GM21737 (cell line): ENCODE measurements at regions not wholly inside any gene's neighbourhood (a gene's known extent, or its start where the extent isn't known, plus 50 kb on each side); places are given as distances from the start of the nearest gene placed in this dataset.

Source experiments
- ATAC-seq: cut with Tn5 transposase; IDR thresholded peaks from one replicate; pipeline ENCODE4 v1.9.1; 2021; ENCODE audit warnings: mild to moderate bottlenecking, moderate library complexity; ENCODE audit not compliant: unreplicated experiment

DNA sequence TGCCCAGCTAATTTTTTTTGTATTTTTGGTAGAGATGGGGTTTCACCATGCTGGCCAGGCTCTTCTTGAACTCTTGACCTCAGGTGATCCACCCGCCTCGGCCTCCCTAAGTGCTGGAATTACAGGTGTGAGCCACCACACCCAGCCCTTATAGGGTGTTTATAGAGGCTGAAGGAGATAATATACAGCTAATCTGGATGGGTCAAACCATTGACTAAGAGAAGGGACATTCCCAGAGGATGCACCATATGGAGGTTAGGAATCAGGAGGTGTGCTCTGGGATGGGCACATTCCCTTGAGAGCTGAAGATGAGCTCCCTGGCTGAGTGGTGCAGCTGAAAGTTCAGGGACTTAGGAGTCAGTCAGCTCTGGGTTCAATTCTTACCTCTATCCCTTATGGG is 68.3 kb upstream of the SHISA3 start:
- ATAC-seq, result no peak

DNA sequence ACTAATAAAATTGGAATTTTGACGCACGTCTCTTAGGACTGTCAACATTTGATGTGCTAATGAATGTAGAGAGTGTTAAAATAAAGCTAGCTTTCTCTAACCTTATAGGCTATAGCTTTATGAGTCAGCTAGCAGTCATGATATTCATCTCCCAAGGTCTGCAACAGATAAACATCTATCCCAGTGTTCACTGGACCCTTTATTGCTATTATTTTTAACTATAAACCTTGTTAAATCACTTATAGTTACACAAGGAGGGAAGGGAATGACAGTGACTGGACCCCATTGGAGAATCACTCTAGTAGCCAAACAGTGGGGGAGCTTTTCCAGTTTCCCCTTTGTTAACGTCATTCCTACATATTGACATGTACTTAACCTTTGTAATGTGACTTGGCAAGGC is 67.9 kb upstream of the SHISA3 start:
- ATAC-seq, result no peak

DNA sequence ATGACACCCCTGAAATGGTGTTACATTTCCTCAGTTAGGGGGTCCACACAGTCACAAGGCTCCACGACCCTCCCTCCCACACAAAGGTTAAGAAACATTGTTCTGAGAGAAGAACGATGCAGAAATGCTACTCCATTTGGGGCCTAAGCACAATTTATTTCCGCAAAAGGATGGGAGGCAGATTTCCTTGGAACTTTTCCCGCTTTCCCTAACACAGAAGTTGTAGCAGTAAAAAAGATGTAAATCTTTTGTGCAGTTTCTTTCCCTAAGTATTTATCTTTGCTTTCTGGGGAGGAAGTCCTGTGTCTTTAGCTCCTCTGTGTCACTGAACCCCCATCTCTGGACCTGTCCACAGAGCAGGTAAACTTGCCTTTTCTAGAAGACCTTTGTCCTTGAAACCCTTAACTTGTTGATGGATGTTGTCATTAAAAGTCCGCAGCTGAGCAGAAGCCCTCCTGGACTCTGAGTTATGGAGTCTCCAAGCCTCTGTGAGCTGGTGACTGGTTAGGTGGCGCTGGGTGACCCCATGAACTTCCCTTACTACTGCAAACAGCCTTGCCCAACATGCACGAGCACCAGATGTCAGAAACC is 67.2 kb upstream of the SHISA3 start:
- ATAC-seq, result no peak

DNA sequence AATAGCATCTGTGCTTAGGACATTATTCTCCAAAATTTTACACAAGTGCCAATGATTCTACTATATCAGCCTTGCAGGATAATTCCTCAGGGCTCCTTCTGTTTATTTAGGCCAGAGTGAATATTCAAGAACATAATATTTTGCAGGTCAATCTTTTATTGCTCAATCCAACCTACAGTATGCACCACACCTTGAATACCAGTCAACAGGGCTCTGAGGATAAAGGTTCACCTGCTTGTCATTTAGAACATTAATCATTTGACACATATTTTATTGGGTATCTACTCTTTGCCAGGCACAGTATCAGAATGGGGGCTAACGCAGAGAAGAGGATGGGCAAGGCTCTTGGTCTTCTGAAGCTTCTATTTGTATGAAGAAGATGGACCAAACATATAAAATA is 66.2 kb upstream of the SHISA3 start:
- no peak for ATAC-seq

DNA sequence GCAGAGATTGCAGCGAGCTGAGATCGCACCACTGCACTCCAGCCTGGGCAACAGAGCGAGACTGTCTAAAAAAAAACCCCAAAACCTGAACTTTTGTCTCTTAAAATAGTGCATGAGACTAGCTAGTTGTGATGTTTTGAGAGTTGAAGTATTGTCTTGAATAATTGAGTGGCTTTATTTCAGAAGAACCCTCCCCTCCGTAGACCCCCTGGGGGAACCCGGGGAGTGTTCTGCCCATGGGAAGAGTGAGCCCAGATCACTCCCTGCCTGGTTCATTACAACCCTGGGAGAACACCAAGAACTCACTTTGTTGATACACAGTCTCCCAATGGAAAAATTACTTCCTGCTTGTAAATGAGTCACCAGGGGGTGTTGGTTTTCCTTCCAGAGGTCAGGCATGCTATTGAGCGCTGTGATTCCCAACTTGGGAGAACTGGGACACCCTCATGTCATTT is 65.3 kb upstream of the SHISA3 start:
- no peak for ATAC-seq

DNA sequence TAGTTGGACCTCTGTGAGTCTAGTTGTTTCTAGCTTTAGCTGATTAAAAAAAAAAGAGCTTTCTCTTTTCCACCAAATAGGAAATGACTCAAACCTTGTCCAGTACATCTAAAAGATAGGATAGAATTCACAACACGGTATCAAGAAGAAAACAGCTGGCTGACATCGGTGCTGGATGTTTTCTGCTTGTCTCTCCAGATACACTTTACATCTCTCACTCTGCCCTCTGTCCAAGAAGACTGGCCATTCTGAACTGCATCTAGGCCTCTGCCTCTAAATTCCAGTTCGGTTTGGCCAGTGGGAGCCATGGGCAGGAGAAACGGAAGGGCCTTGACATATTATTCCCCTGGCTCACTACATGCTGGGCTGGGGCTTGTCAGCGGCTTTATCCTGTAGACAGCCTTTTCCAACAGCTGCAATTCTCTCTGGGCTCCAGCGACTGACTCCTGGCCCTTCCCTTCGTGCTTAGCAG is 57.3 kb upstream of the SHISA3 start:
- ATAC-seq, result no peak

DNA sequence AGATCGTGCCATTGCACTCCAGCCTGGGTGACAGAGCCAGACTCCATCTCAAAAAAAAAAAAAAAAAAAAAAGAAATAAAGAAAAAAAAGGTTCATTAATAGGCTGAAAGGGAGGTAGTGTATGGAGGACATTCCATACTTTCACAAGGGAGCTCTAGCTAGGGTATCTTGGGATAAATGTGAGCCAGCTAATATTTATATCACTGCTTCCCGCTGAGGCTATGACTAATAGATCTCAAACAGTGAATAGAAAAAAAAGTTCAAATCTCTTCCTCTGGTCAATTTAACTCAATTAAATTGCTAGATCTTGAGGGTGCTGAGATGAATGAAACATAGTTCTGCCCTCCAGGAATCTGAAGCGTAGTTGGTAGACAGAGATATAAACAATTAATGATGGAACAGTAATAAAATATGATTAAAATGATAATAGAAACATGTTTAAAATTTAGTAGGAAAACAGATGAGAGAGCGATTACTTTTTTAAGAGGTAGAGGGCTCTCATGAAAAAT is 55.7 kb upstream of the SHISA3 start:
- no peak for ATAC-seq

DNA sequence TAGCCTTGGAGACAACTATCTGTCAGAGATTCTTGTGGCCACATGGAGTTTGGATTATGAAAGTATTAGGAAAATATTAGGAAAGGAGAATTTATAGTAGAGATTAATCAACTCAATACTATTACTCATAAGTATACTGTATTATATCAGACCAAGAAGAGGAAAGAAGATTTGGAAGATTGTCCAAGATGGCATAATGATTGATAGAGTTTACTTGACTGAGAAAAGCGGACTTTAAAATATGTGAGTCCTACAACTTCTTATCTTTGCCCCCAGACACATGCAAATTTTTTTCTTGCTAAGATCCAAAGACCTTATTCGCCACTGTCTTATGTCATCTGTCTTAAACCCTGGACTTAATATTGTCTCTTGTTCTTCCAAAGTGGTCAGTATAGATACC is 54.8 kb upstream of the SHISA3 start:
- no peak for ATAC-seq

DNA sequence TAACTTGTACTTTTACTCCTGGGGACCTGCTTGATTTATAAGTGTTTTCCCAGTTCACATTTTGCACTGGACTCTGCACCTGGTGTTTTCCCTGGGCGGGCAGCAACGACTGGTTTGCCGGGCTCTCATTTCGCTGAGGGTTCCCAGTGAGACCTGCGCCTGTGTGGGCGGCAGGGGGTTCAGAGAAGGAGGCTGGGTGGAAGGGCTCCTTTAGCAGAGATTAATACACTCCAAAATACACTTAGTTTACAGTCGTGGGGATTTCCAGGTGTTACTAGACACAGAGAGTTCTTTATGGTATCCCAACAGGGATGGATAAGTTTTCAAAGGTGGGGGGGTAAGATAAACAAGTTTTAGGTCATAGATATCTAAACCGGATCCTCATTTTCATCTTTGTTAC is 53.0 kb upstream of the SHISA3 start:
- ATAC-seq, result no peak

DNA sequence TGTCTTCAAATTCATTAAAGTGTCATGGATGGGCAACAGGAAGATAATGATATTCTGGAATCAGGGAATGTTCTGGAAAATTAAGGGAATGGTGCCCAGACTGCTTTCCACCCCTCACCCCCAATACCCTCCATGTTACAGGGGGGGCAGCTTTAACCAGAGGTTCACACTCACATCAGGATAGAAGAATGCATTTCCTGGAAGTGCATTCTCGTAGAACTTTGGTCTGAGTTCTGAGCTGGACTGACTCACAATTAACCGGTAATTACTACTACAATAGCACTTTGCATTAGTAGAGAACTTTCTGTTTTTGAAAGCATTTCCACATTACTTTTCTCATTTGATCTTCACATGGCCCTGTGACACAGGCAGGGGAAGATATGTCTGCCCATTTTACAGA is 52.5 kb upstream of the SHISA3 start:
- no peak for ATAC-seq

DNA sequence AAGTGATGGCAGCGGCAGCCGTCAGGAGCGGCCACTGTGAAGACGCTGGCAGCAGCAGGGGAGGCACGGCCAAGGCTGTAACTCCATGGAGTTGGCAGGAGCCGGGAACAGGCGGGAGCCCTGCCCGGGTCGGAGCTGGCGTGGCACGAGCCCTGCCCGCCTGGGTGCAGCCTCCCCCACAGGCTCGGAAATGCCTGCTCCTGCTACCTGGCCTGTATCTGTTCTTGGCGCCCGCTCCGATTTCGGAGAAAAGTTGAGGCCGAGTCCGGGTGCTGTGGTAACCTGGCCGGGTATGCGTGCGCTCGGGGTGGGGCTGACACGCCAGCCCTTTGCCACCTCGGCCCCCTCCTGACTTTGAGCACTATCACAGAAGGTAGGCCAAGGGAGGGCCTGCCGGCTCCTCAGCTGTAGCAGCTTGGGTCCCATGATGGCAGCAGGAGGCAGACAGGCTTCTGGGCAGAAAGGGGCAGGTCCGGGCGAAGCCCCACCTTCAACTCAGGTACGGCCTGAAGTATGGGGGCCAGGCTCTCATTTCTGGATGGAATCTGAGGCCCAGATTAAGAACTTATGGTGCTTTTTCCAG is 51.2 kb upstream of the SHISA3 start:
- no peak for ATAC-seq

DNA sequence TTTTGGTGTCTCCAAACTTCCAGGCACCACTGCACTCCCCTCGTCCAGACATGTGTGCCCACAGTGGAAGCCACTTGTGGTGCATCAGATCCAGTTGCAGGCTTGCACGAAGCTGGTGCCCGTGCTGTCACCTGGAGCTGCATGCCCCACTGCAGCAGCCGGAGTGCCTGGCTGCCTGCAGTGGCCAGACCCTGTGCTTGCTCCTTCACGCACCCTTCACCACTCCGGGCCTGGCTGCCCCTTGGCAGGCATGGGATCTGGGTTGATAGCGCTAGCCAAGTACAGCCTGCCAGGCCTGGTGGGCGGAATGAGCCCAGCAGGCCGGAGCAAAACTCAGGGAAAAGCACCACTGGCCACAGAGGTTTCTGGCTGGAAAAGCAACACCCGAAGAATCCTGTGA is 50.2 kb upstream of the SHISA3 start:
- no peak for ATAC-seq
